KMS-11 (cell line): ENCODE measurements at regions not wholly inside any gene's neighbourhood (a gene's known extent, or its start where the extent isn't known, plus 50 kb on each side); places are given as distances from the start of the nearest gene placed in this dataset.
"Not testable (repeated sequence)": the region's sequence is repeated elsewhere in the genome, so short reads cannot be mapped to it uniquely, and the experiment has no call there.

ENCODE experiments used
- H2AFZ ChIP-seq: fragments of 200-600 bp; sonication (generic); 2 replicates; pipeline ENCODE4 v1.6.1; 2016; ENCODE audit warnings: antibody characterized with exemption, mixed run types, low read depth
- H3K27ac ChIP-seq: fragments of 200-600 bp; sonication (generic); 2 replicates; pipeline ENCODE4 v1.6.1; 2016; ENCODE audit warnings: mild to moderate bottlenecking, mixed run types
- H3K27me3 ChIP-seq: fragments of 200-600 bp; sonication (generic); 2 replicates; pipeline ENCODE4 v1.6.1; 2017; ENCODE audit warnings: mild to moderate bottlenecking, low read depth, mixed run types, moderate library complexity; ENCODE audit not compliant: insufficient read depth
- H3K36me3 ChIP-seq: fragments of 200-600 bp; sonication (generic); 2 replicates; pipeline ENCODE4 v1.6.1; 2017; ENCODE audit warnings: mild to moderate bottlenecking, mixed run types; ENCODE audit not compliant: insufficient read depth
- H3K4me1 ChIP-seq: fragments of 200-600 bp; sonication (generic); 2 replicates; pipeline ENCODE4 v1.6.1; 2016; ENCODE audit warnings: mild to moderate bottlenecking, low read depth, mixed run types; ENCODE audit not compliant: poor library complexity, severe bottlenecking
- H3K4me2 ChIP-seq: fragments of 200-600 bp; sonication (generic); 2 replicates; pipeline ENCODE4 v1.7.0; 2016; ENCODE audit warnings: mild to moderate bottlenecking, mixed run types
- H3K4me3 ChIP-seq: fragments of 200-600 bp; sonication (generic); IDR thresholded peaks from 2 replicates; pipeline ENCODE4 v1.6.1; 2017; ENCODE audit warnings: low read depth, low read length, mixed read lengths; ENCODE audit not compliant: insufficient read depth
- H3K79me2 ChIP-seq: fragments of 200-600 bp; sonication (generic); 2 replicates; pipeline ENCODE4 v1.6.1; 2016; ENCODE audit warnings: low read depth, mixed run types; ENCODE audit not compliant: insufficient read depth
- H3K9ac ChIP-seq: fragments of 200-600 bp; sonication (generic); 2 replicates; pipeline ENCODE4 v1.6.1; 2016; ENCODE audit warnings: mild to moderate bottlenecking, mixed run types
- H4K20me1 ChIP-seq: fragments of 200-600 bp; sonication (generic); 2 replicates; pipeline ENCODE4 v1.6.1; 2016; ENCODE audit warnings: mild to moderate bottlenecking, mixed run types; ENCODE audit not compliant: insufficient read depth
- TF ChIP-seq, protein P1 (sequence below): fragments of 200-600 bp; sonication (generic); conservative IDR thresholded peaks from 2 replicates; pipeline ENCODE4 v1.6.1; 2017; ENCODE audit warnings: low read depth, mild to moderate bottlenecking, antibody characterized with exemption, low read length, moderate library complexity, mixed read lengths

DNA sequence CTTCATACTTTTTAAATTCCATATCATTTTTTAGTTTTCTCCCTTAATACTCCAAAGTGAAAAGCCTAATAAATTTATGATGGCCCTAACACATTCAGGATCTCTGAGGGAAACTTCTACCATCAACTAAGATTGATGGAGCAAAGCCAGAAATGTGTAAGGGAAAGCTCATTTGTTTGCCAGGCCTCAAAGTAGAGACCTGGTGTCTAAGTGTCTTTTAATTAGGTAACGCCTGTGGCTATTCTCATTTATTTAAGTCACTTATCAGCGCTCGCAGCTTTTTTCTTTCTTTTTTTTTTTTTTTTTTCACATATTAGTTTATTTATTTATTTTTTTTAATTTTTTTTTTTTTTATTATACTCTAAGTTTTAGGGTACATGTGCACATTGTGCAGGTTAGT, 242.4 kb downstream of the TMA16 start:
- H3K4me1 ChIP-seq: no peaks in the 10 kb centered on the region
- H3K36me3 ChIP-seq: no peaks in the 10 kb centered on the region
- no peak overlapping the region for H3K4me2 ChIP-seq
- no peak overlapping the region for H2AFZ ChIP-seq
- TF ChIP-seq, protein P1, sequence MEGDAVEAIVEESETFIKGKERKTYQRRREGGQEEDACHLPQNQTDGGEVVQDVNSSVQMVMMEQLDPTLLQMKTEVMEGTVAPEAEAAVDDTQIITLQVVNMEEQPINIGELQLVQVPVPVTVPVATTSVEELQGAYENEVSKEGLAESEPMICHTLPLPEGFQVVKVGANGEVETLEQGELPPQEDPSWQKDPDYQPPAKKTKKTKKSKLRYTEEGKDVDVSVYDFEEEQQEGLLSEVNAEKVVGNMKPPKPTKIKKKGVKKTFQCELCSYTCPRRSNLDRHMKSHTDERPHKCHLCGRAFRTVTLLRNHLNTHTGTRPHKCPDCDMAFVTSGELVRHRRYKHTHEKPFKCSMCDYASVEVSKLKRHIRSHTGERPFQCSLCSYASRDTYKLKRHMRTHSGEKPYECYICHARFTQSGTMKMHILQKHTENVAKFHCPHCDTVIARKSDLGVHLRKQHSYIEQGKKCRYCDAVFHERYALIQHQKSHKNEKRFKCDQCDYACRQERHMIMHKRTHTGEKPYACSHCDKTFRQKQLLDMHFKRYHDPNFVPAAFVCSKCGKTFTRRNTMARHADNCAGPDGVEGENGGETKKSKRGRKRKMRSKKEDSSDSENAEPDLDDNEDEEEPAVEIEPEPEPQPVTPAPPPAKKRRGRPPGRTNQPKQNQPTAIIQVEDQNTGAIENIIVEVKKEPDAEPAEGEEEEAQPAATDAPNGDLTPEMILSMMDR: no peak
- H3K27ac ChIP-seq: no peak overlapping the region
- H3K27me3 ChIP-seq: no peaks in the 10 kb centered on the region
- H3K79me2 ChIP-seq: no peaks in the 10 kb centered on the region
- no peak overlapping the region for H3K9ac ChIP-seq
- no peaks in the 10 kb centered on the region for H4K20me1 ChIP-seq
- no peak overlapping the region for H3K4me3 ChIP-seq

DNA sequence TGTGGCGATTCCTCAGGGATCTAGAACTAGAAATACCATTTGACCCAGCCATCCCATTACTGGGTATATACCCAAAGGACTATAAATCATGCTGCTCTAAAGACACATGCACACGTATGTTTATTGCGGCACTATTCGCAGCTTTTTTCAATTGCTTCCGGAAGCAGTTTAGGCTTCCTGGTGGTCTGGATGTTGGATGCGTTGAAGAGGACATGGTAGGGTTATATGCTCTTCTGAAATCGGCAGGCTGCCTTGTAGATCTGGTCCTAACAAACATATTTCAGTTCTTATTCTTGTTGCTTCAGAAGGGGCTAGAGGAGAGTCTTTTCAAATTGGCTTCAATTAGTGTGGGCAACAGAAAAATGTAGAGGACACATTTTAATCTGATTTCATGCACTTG, 243.4 kb downstream of the TMA16 start:
- H3K9ac ChIP-seq, H3K4me3 ChIP-seq, H2AFZ ChIP-seq, H4K20me1 ChIP-seq, H3K27ac ChIP-seq, H3K4me1 ChIP-seq, H3K79me2 ChIP-seq, H3K36me3 ChIP-seq, H3K4me2 ChIP-seq, H3K27me3 ChIP-seq: not testable (repeated sequence)

DNA sequence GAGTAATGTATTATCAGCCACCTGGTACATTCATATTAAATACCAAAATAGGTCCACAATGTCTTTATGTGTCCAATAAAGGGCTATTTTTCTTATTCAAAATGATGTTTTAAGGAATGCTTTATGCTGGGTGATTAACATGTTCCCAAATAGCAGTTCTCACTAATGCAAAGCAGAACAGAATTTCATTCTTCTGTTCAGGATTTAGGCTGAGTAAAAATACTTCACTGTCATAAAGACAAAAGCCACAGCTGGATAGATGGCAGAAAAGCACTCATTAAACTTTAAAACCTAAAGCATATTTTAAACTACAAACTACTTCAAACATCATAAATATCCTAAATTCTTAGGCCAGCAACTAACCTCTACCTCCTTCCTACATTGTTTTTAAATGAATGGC, 244.0 kb downstream of the TMA16 start:
- no peaks in the 10 kb centered on the region for H4K20me1 ChIP-seq

DNA sequence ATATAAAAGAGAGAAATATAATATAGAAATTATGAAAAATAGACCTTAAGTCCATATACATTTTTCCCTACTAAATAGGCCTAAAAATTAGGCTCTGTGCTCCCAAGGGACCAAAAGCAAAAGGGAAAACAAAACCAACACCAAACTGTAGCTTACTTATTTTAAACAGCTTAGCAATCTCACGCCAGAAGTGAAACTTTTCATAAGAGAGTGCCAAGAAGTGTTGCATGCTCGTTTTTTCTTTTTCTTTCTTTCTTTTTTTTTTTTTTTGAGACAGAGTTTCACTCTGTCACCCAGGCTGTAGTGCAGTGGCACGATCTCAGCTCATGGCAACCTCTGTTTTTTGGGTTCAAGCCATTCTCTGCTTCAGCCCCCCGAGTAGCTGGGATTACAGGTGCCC, 250.4 kb downstream of the TMA16 start:
- Histone ChIP-seq H3K36me3 (no peaks in the 10 kb centered on the region), H2AFZ (peak overlapping the region; percentile 53; the same call in 1 of the 2 replicates), H3K4me2 (peak overlapping the region; percentile 52), H3K27me3 (no peaks in the 10 kb centered on the region), H3K4me1 (peaks cover 16% of the 10 kb centered on the region), H3K27ac (peak overlapping the region; percentile 20; the same call in 1 of the 2 replicates), H3K4me3 (no peak overlapping the region), H3K79me2 (no peaks in the 10 kb centered on the region), H3K9ac (no peak overlapping the region; the same call in 1 of the 2 replicates), H4K20me1 (no peaks in the 10 kb centered on the region; the same call in 1 of the 2 replicates)
- TF ChIP-seq, protein P1: no peak

More for the DNA sequence above, 244.0 kb downstream of the TMA16 start:
- no peak overlapping the region for H3K4me2 ChIP-seq
- H3K4me3 ChIP-seq: no peak overlapping the region
- H3K4me1 ChIP-seq: no peaks in the 10 kb centered on the region
- TF ChIP-seq, protein P1: no peak
- H3K9ac ChIP-seq: no peak overlapping the region
- H2AFZ ChIP-seq: no peak overlapping the region
- H3K36me3 ChIP-seq: no peaks in the 10 kb centered on the region
- no peaks in the 10 kb centered on the region for H3K79me2 ChIP-seq
- no peak overlapping the region for H3K27ac ChIP-seq
- no peaks in the 10 kb centered on the region for H3K27me3 ChIP-seq

DNA sequence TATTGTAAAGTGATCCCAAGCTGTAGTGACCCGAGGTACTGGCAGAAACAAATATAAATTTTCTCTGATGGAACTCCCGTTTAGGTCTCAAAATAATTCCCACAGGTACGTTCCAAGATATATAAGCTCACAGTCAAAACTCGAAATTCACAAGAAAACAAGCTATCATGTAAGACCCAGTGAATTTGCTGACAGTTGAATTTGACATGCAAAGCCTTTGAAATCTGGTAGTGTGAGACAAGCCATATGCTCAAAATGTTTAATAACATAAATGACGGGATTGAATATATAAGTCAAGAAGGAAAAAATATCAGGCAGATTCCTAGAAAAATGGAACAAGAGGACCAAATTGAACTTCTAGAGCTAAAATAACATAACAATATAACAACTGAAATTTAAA, 252.8 kb downstream of the TMA16 start:
- no peaks in the 10 kb centered on the region for H3K36me3 ChIP-seq
- TF ChIP-seq, protein P1: no peak
- no peak overlapping the region for H3K4me2 ChIP-seq
- H3K9ac ChIP-seq: no peak overlapping the region
- H3K79me2 ChIP-seq: no peaks in the 10 kb centered on the region
- no peak overlapping the region for H3K4me3 ChIP-seq
- H2AFZ ChIP-seq: no peak overlapping the region
- H3K27ac ChIP-seq: no peak overlapping the region
- peaks cover 16% of the 10 kb centered on the region for H3K4me1 ChIP-seq
- H3K27me3 ChIP-seq: no peaks in the 10 kb centered on the region
- H4K20me1 ChIP-seq: no peaks in the 10 kb centered on the region; the same call in 1 of the 2 replicates
